Osteoblast (primary cell): ENCODE measurements at regions not wholly inside any gene's neighbourhood (a gene's known extent, or its start where the extent isn't known, plus 50 kb on each side); places are given as distances from the start of the nearest gene placed in this dataset.
A peak's percentile ranks its signal among the peaks of the same experiment; 100 is the strongest.

Experiments used
- DNase-seq: peaks from one replicate; pipeline ENCODE4 v3.0.0; 2011; ENCODE audit warnings: low spot score, mixed read lengths; ENCODE audit not compliant: insufficient read length; ENCODE audit errors: missing footprints
- H2AFZ ChIP-seq: 2 replicates; pipeline ENCODE4 v1.6.0; 2011; ENCODE audit warnings: mild to moderate bottlenecking, low read length
- H3K27ac ChIP-seq: 2 replicates; pipeline ENCODE4 v1.5.1; 2011; ENCODE audit warnings: mild to moderate bottlenecking, low read depth, low read length, moderate library complexity
- H3K27me3 ChIP-seq: 2 replicates; pipeline ENCODE4 v1.6.0; 2012; ENCODE audit warnings: mild to moderate bottlenecking, control low read depth, inconsistent platforms, low read length, moderate library complexity; ENCODE audit not compliant: insufficient read depth
- H3K36me3 ChIP-seq: 2 replicates; pipeline ENCODE4 v1.5.1; 2011; ENCODE audit warnings: mild to moderate bottlenecking, low read length, control low read depth, moderate library complexity; ENCODE audit not compliant: insufficient read depth
- H3K4me1 ChIP-seq: 2 replicates; pipeline ENCODE4 v1.5.1; 2011; ENCODE audit warnings: mild to moderate bottlenecking, low read length, control low read depth, moderate library complexity; ENCODE audit not compliant: insufficient read depth
- H3K4me2 ChIP-seq: 2 replicates; pipeline ENCODE4 v1.6.0; 2011; ENCODE audit warnings: mild to moderate bottlenecking, low read length; ENCODE audit not compliant: insufficient read depth
- H3K4me3 ChIP-seq: fragments of 200-600 bp; sonication (generic); 3 replicates; pipeline ENCODE4 v1.5.1; 2012; ENCODE audit warnings: mild to moderate bottlenecking, low read length, inconsistent platforms; ENCODE audit not compliant: insufficient read depth
- H3K79me2 ChIP-seq: 2 replicates; pipeline ENCODE4 v1.6.0; 2012; ENCODE audit warnings: mild to moderate bottlenecking, low read length, control low read depth, inconsistent platforms; ENCODE audit not compliant: insufficient read depth
- H3K9me3 ChIP-seq: 2 replicates; pipeline ENCODE4 v1.5.1; 2011; ENCODE audit warnings: low read depth, low read length, control low read depth
- H4K20me1 ChIP-seq: 2 replicates; pipeline ENCODE4 v1.6.0; 2012; ENCODE audit warnings: mild to moderate bottlenecking, low read length, control low read depth; ENCODE audit not compliant: insufficient read depth
- TF ChIP-seq, protein P1 (sequence below): IDR thresholded peaks from 2 replicates; pipeline ENCODE4 v1.5.1; 2011; ENCODE audit warnings: mild to moderate bottlenecking, low read depth, low read length, moderate library complexity; ENCODE audit errors: extremely low read depth

DNA sequence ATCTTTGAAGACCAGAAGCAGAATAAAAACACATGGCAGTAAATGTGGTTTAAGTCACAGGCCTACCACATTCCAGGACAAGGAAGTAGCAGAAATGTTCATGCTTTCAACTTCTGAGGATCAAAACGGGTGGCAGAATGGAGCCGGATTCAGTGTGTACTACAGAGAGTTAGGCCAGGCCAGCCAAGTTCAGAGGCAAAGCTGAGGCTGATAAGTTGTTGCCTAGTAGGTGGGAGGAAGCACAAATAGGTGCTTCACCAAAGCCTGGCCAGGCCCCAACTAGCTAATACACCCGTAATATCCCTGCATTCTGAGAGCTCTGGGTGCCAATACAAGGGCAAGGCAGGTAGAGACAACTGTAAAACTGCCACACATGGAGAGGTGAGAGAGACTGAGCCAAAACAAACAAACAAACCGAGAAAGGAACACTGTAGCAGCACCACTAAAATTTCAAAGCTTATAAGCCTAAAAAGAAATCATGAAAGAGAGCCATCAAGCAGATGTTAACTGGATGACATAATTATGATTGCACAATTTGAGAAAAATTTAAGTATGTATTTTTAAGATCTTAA lies 156.4 kb upstream of the CBLB start:
- DNase-seq: no peak
- Histone ChIP-seq H3K4me1 (peaks cover 7% of the 10 kb centered on the region), H3K36me3 (no peaks in the 10 kb centered on the region), H3K27ac (peak overlapping the region; percentile 51), H3K4me2 (peak overlapping the region; percentile 9), H3K79me2 (no peaks in the 10 kb centered on the region), H3K9me3 (no peaks in the 10 kb centered on the region), H3K27me3 (no peaks in the 10 kb centered on the region), H2AFZ (peak overlapping the region; percentile 63), H3K4me3 (no peak overlapping the region), H4K20me1 (no peaks in the 10 kb centered on the region)
- TF ChIP-seq, protein P1, sequence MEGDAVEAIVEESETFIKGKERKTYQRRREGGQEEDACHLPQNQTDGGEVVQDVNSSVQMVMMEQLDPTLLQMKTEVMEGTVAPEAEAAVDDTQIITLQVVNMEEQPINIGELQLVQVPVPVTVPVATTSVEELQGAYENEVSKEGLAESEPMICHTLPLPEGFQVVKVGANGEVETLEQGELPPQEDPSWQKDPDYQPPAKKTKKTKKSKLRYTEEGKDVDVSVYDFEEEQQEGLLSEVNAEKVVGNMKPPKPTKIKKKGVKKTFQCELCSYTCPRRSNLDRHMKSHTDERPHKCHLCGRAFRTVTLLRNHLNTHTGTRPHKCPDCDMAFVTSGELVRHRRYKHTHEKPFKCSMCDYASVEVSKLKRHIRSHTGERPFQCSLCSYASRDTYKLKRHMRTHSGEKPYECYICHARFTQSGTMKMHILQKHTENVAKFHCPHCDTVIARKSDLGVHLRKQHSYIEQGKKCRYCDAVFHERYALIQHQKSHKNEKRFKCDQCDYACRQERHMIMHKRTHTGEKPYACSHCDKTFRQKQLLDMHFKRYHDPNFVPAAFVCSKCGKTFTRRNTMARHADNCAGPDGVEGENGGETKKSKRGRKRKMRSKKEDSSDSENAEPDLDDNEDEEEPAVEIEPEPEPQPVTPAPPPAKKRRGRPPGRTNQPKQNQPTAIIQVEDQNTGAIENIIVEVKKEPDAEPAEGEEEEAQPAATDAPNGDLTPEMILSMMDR: no peak

DNA sequence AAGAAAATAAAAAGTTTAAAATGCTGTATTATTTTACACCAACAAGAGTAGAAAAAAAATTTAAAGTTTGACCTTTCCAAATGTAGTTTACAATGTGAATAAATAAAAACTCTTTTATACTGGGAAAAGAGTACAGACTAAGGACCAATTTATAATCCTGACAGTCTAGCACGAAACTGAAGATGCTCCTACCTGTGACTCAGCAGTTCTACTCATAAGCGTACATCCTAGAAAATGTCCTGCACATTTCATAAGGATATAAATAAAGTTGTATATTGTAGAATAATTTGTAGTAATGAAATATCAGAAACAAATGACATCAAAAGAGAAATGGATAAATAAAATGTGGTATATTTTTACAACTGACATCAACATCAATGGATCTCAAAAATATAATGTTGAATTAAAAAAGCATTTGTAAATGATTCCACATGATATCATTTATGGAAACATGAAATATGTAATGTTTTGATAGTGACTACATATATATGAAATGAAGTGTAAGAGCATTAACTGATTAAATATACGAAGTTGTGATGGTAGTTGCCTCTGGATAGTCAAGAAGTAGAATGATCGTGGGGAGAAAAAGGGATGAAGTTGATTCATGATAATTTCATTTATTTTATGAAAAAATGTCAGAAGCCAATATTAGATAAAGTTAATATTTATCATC lies 161.3 kb upstream of the CBLB start:
- no peak overlapping the region for H2AFZ ChIP-seq
- no peak overlapping the region for H3K4me3 ChIP-seq
- no peaks in the 10 kb centered on the region for H3K79me2 ChIP-seq
- no peaks in the 10 kb centered on the region for H4K20me1 ChIP-seq
- DNase-seq: no peak
- H3K27ac ChIP-seq: peak overlapping the region; percentile 61
- peak overlapping the region; percentile 25 for H3K4me2 ChIP-seq
- H3K9me3 ChIP-seq: no peaks in the 10 kb centered on the region
- H3K27me3 ChIP-seq: no peaks in the 10 kb centered on the region
- H3K4me1 ChIP-seq: peaks cover 13% of the 10 kb centered on the region
- TF ChIP-seq, protein P1: no peak
- no peaks in the 10 kb centered on the region for H3K36me3 ChIP-seq

DNA sequence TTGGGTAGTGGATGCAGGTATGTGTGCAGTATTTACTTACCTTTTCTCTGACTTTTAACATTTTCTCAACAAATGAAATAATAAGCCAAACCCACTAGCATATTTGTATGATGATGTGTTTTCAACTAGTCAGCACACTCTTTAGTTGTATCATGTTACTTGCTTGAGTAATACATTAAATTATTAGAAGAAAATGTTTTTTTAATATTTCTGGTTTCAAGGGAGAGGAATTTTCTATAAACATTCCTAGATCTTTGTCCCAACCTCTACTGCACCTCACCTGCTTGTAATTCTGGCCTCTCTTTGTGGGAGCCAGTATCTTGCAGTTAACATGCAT lies 161.8 kb upstream of the CBLB start:
- H3K4me1 ChIP-seq: peaks cover 9% of the 10 kb centered on the region
- peak; percentile 38 for DNase-seq
- no peaks in the 10 kb centered on the region for H3K27me3 ChIP-seq
- H3K9me3 ChIP-seq: no peaks in the 10 kb centered on the region
- no peaks in the 10 kb centered on the region for H3K79me2 ChIP-seq
- H2AFZ ChIP-seq: no peak overlapping the region
- peak overlapping the region; percentile 25 for H3K4me2 ChIP-seq
- H3K27ac ChIP-seq: peak overlapping the region; percentile 61
- TF ChIP-seq, protein P1: no peak
- H4K20me1 ChIP-seq: no peaks in the 10 kb centered on the region
- no peak overlapping the region for H3K4me3 ChIP-seq
- H3K36me3 ChIP-seq: no peaks in the 10 kb centered on the region

DNA sequence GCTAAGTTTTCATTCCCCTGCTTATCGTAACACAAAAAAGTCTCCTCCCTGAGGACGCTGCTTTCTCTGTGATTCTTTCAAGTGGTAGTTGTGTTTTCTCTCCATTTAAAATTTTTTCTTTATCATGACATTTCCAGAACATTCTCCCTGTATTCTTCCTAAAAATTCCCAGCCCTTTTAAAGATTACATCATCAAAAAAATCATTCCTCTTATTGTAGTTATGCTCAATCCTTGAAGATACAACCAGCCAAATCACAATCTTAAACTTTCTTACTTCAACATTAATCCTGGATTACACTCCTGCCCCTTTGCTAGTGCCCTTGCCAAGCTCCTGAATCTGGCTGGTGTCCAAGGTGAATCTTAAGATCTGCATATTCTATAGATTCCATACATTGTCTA lies 163.7 kb upstream of the CBLB start:
- Histone ChIP-seq H3K4me1 (peaks cover 9% of the 10 kb centered on the region), H4K20me1 (no peaks in the 10 kb centered on the region), H3K9me3 (no peaks in the 10 kb centered on the region), H3K27me3 (no peaks in the 10 kb centered on the region), H3K27ac (no peak overlapping the region), H2AFZ (no peak overlapping the region), H3K36me3 (no peaks in the 10 kb centered on the region), H3K4me3 (no peak overlapping the region), H3K79me2 (no peaks in the 10 kb centered on the region), H3K4me2 (no peak overlapping the region)
- no peak for DNase-seq
- TF ChIP-seq, protein P1: no peak
